GM19452 (cell line): ENCODE measurements at regions not wholly inside any gene's neighbourhood (a gene's known extent, or its start where the extent isn't known, plus 50 kb on each side); places are given as distances from the start of the nearest gene placed in this dataset.
"Not testable (repeated sequence)": the region's sequence is repeated elsewhere in the genome, so short reads cannot be mapped to it uniquely, and the experiment has no call there.

Experiments
- ATAC-seq: cut with Tn5 transposase; IDR thresholded peaks from one replicate; pipeline ENCODE4 v1.9.1; 2021; ENCODE audit not compliant: unreplicated experiment

GRCh38 chr19:28700176-28700575, 512.8 kb downstream of the UQCRFS1 start:
- no peak for ATAC-seq

- no peak for ATAC-seq
Observed at GRCh38 chr19:28697308-28697707, 515.6 kb downstream of the UQCRFS1 start.

- no peak for ATAC-seq
Observed at GRCh38 chr19:28694812-28695211, 518.1 kb downstream of the UQCRFS1 start.

- no peak for ATAC-seq
Observed at GRCh38 chr19:28691683-28692082, 521.3 kb downstream of the UQCRFS1 start.

- ATAC-seq = not testable (repeated sequence)
Observed at GRCh38 chr19:28689464-28689863, 523.5 kb downstream of the UQCRFS1 start.

- ATAC-seq = no peak
Observed at GRCh38 chr19:28687296-28687695, 525.7 kb downstream of the UQCRFS1 start.

GRCh38 chr19:28686756-28687155, 526.2 kb downstream of the UQCRFS1 start:
- ATAC-seq = no peak

- ATAC-seq = no peak
Observed at GRCh38 chr19:28685802-28686201, 527.1 kb downstream of the UQCRFS1 start.

GRCh38 chr19:28685077-28685476, 527.9 kb downstream of the UQCRFS1 start:
- not testable (repeated sequence) for ATAC-seq

GRCh38 chr19:28680111-28680510, 532.8 kb downstream of the UQCRFS1 start:
- no peak for ATAC-seq

GRCh38 chr19:28670836-28671235, 542.1 kb downstream of the UQCRFS1 start:
- ATAC-seq = no peak

GRCh38 chr19:28669804-28670203, 543.1 kb downstream of the UQCRFS1 start:
- no peak for ATAC-seq

- no peak for ATAC-seq
Observed at GRCh38 chr19:28667348-28667977, 545.5 kb downstream of the UQCRFS1 start.

- ATAC-seq = no peak
Observed at GRCh38 chr19:28665748-28666147, 547.2 kb downstream of the UQCRFS1 start.

- no peak for ATAC-seq
Observed at GRCh38 chr19:28656644-28657043, 556.3 kb downstream of the UQCRFS1 start.

- ATAC-seq = no peak
Observed at GRCh38 chr19:28655054-28655453, 557.9 kb downstream of the UQCRFS1 start.

- no peak for ATAC-seq
Observed at GRCh38 chr19:28652765-28653164, 560.2 kb downstream of the UQCRFS1 start.

- no peak for ATAC-seq
Observed at GRCh38 chr19:28646629-28647028, 566.3 kb downstream of the UQCRFS1 start.

- no peak for ATAC-seq
Observed at GRCh38 chr19:28644169-28644775, 568.7 kb downstream of the UQCRFS1 start.

GRCh38 chr19:28642787-28643683, 569.9 kb downstream of the UQCRFS1 start:
- ATAC-seq = no peak

GRCh38 chr19:28641395-28641794, 571.6 kb downstream of the UQCRFS1 start:
- no peak for ATAC-seq

GRCh38 chr19:28640506-28640905, 572.4 kb downstream of the UQCRFS1 start:
- ATAC-seq = no peak
